GM18867 (cell line): ENCODE measurements at regions not wholly inside any gene's neighbourhood (a gene's known extent, or its start where the extent isn't known, plus 50 kb on each side); places are given as distances from the start of the nearest gene placed in this dataset.

Experiments
- ATAC-seq: cut with Tn5 transposase; IDR thresholded peaks from one replicate; pipeline ENCODE4 v1.9.1; 2021; ENCODE audit warnings: mild to moderate bottlenecking, moderate library complexity; ENCODE audit not compliant: unreplicated experiment

- no peak for ATAC-seq
Measured at GRCh38 chr17:77585142-77585860, 373.2 kb upstream of the TNRC6C start.

DNA sequence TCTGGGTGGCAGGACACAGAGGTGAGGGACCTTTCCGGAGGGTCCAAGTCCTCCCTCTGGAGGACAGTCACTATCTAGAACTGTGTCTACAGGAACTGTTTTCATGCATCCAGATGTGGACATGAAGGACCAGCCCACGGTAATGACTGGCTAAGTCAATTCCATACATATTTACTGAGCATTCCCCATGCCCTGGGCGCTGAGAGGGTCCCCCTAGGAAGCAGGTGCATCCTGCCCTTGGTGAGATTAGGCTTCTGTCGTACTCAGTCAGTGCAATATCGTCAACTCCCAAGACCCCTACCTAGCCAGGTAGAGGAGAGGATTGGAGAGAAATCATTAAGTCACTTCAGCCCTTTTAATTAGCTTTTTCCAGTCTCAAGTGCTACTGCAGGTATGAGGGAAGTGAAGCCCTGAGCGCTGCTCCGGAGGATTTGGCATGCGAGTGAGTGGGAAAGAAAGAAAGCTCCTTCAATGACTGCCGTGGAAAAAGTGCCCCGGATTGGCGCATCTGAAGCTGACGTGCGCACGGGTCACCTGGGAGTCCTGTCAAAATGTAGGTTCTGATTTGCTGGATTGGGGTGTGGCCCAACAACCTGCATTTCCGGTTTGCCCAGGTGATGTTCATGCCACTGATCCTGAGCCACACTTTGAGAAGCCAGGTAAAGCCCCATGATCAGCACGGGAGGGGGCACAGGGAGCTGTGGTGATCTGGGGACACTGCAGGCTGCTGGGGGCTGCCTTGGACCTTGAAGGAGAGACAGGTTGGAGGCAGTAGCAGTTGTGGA is 367.4 kb upstream of the TNRC6C start:
- no peak for ATAC-seq

DNA sequence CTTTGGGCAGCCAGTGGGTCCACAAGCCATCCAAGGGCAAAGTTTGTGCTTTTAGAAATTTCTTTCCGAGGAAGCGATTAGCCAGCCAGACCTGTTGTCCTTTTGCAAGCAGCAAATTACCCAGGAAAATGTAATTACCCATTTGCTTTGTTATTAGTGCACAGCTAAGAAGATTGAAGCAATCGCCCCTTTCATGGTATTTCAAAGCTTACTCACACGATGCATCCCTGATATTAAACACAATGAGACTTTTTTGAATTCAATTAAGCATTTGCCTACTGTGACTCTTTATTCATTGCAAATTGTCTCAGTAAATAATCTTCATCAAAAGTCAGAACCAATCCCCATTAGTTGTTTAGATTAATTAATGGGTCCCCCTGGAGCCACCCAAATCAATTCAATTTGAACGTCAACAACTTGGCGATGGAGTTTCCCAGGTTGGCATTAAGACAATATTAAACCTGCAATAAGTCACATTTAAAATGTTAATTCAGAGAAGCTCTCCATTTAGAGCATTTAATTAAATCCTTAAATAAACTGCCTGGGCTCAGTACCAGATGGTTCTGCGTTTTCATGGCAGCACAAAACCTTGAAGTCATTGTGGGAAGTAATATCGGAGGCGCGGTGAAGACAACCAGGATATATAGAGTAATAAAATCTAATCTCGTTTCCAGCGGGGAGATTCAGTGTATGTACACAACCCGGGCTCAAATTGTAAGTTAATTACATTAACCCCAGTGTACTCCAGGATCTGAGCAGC is 366.2 kb upstream of the TNRC6C start:
- ATAC-seq = no peak

GRCh38 chr17:77593081-77593480 is 365.4 kb upstream of the TNRC6C start:
- no peak for ATAC-seq

DNA sequence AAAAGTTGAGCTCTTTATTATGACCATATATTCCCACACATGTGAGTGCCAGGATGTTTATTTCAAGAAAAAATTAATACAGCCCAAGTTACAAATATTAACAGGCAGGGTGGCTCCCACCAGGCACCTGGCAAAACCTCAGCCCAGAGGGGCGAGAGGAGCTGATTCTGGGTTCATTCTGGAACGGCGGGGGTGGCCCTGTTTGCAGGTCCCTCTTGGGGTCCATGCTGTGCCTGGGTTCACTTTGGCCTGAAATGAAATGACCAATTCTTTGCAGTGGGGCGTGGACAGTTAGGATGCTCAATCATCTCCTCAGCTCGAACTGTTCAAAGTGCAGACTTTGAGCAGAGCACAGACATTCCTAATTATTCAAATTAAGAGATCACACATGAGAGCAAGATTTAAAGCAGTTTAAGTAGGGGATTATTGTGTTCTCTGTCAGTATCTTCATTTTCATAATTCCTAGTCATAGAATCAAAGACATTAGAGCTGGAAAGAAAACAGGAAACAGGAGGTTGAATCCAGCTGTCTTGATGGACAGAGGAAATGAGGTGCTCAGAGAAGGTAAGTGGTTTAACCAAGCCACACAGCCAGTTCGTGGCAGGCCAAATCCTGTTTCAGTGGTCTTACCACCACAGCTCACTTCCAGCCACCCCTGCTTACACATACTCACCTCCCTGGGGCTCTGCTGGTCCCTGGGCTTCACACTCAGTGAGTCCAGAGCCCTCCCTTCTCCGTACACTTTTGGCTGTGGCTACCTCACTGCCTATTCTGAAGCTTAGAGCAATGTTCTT is 363.9 kb upstream of the TNRC6C start:
- ATAC-seq = no peak

- no peak for ATAC-seq
Measured at GRCh38 chr17:77596491-77597417, 361.7 kb upstream of the TNRC6C start.

GRCh38 chr17:77597418-77598240 is 360.9 kb upstream of the TNRC6C start:
- ATAC-seq = no peak

GRCh38 chr17:77598241-77598620 is 360.3 kb upstream of the TNRC6C start:
- no peak for ATAC-seq

GRCh38 chr17:77599699-77600098 is 358.8 kb upstream of the TNRC6C start:
- no peak for ATAC-seq

- no peak for ATAC-seq
Measured at GRCh38 chr17:77600346-77600745, 358.2 kb upstream of the TNRC6C start.

GRCh38 chr17:77601054-77601979 is 357.2 kb upstream of the TNRC6C start:
- ATAC-seq = no peak

DNA sequence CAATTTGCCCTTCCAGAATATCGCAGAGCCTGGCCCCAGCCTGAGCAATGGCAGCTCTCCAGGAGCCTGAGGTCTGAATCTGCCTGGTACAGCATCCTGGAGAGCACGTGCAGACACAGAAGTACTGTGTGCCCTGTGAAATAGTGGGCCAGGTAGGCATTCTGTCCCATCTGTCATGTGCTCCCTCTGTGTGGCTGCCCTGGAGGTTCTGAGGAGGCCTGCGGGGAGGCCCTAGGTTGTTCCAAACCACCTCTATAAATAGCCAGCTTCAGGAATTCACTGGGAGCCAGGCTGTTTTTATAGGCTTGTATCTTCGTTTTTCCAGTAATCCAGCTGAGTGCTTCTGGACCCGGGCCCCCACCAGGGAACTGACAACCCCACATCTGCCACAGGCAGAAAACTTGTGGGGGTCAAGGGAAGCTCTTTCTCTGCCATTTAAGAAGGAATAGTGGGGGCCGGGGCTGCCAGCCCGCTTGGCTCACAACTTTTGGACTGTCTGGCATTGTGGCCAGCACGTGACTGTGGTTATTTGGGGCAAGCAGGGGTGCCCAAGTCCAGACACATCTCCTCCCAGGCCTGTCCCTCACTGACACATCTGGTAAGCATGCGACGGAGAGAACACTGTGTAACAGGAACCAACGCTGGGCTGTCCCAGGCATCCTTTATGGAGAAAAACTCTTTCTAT is 356.3 kb upstream of the TNRC6C start:
- no peak for ATAC-seq

- no peak for ATAC-seq
Measured at GRCh38 chr17:77602883-77603640, 355.4 kb upstream of the TNRC6C start.

DNA sequence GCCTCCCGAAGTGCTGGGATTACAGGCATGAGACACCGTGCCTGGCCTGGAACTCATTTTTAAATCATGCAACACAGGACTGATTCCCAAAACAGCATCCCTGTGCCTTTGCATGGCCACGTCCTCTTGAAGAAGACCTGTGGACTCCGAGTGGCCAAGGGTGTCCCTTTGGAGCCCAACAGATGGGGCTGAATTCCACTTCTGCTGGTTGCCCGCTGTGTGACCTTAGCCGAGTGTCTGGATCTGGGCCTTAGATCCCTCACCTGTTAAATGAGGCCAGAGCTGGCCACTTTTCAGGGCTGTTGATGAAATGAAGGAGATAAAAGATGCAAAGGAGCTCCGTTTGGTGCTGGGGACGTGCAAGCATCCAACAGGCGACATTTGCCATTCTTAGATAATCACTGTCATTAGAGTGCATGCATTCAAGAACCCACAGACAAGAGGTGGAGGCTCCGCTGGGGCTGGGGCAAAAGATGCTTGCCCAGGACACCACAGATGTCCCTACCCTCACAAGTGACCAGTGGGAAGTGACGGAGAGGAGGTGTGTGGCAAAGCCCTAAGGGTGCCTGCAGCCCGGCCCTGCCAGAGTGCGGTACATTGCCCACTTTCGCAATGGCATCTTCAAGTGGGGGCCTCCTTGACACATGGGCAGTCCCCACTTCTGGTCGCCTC is 354.1 kb upstream of the TNRC6C start:
- no peak for ATAC-seq

GRCh38 chr17:77604973-77605313 is 353.6 kb upstream of the TNRC6C start:
- ATAC-seq = no peak
